Caco-2 (cell line): ENCODE measurements at regions not wholly inside any gene's neighbourhood (a gene's known extent, or its start where the extent isn't known, plus 50 kb on each side); places are given as distances from the start of the nearest gene placed in this dataset.

Experiments
- BruUV-seq: library from RNA; stranded (reverse); fragments of 400-500 nt; replicated peaks from 2 replicates; lab custom pipeline; 2021; lab: Mats Ljungman, UMichigan
- CTCF ChIA-PET: fragments of 300-600 bp; sonication (Branson Sonifier 250); formaldehyde crosslinking; loops from one replicate; lab custom pipeline; 2022; ENCODE audit warnings: antibody characterized with exemption; lab: Charles Lee
- POLR2A ChIA-PET: fragments of 300-600 bp; sonication (Branson Sonifier 250); formaldehyde crosslinking; loops from one replicate; lab custom pipeline; 2022; ENCODE audit warnings: antibody characterized with exemption; lab: Charles Lee
- DNase-seq, 2 experiments: peaks; one replicate each; pipeline versions ENCODE4 v3.0.0 to v3.0.0-alpha.2; 2020 to 2022
- H3K27me3 ChIP-seq: replicated peaks from 2 replicates; pipeline ENCODE4 v1.6.0; 2011; ENCODE audit warnings: low read length; ENCODE audit not compliant: control insufficient read depth, insufficient read depth
- H3K36me3 ChIP-seq: 2 replicates; pipeline ENCODE4 v1.5.1; 2011; ENCODE audit warnings: low read length; ENCODE audit not compliant: control insufficient read depth, insufficient read depth
- H3K4me1 ChIP-seq: fragments of 250-450 bp; sonication (Bioruptor Pico); 2 replicates; pipeline ENCODE4 v1.5.1; 2020; ENCODE audit warnings: mild to moderate bottlenecking
- H3K4me3 ChIP-seq: 2 replicates; pipeline ENCODE4 v1.5.1; 2011; ENCODE audit warnings: low read depth, mild to moderate bottlenecking, control low read depth, low read length
- H3K9me3 ChIP-seq: fragments of 250-450 bp; sonication (Bioruptor Pico); 2 replicates; pipeline ENCODE4 v1.5.1; 2020; ENCODE audit warnings: mild to moderate bottlenecking, moderate library complexity
- H3K27ac Mint-ChIP-seq: one replicate; pipeline ENCODE4 v1.8.0; 2022; ENCODE audit warnings: mixed read lengths; ENCODE audit not compliant: unreplicated experiment
- H3K27me3 Mint-ChIP-seq: one replicate; pipeline ENCODE4 v1.8.0; 2022; ENCODE audit warnings: mixed read lengths; ENCODE audit not compliant: insufficient read depth, unreplicated experiment
- H3K36me3 Mint-ChIP-seq: one replicate; pipeline ENCODE4 v1.8.0; 2022; ENCODE audit warnings: mild to moderate bottlenecking, mixed read lengths; ENCODE audit not compliant: insufficient read depth, unreplicated experiment
- H3K4me1 Mint-ChIP-seq: one replicate; pipeline ENCODE4 v1.8.0; 2022; ENCODE audit warnings: low read depth, mixed read lengths; ENCODE audit not compliant: unreplicated experiment
- H3K4me3 Mint-ChIP-seq: one replicate; pipeline ENCODE4 v1.8.0; 2022; ENCODE audit warnings: mild to moderate bottlenecking, moderate library complexity, mixed read lengths; ENCODE audit not compliant: unreplicated experiment
- H3K9me3 Mint-ChIP-seq: one replicate; pipeline ENCODE4 v1.8.0; 2022; ENCODE audit warnings: mixed read lengths; ENCODE audit not compliant: unreplicated experiment
- intact Hi-C: fragments of 100-400 bp; cut with micrococcal nuclease; formaldehyde crosslinking; loops from one replicate; pipeline ENCODE4 v1.10.0; 2022; ENCODE audit not compliant: unreplicated experiment
- TF ChIP-seq, protein P1 (sequence below), 2 experiments: fragments of 200-600 bp in 1 of 2; IDR thresholded peaks; 1 replicate in 1 of 2; 2 replicates in 1 of 2; pipeline versions ENCODE4 v1.5.1 to v1.8.0; 2011 to 2022; ENCODE audit warnings: antibody characterized with exemption in 1 of 2, control low read depth in 1 of 2, inconsistent platforms in 1 of 2, low read depth in 1 of 2, low read length in 1 of 2, mild to moderate bottlenecking in 1 of 2, moderate library complexity in 1 of 2; ENCODE audit not compliant: insufficient read depth in 1 of 2, severe bottlenecking in 1 of 2, unreplicated experiment in 1 of 2

DNA sequence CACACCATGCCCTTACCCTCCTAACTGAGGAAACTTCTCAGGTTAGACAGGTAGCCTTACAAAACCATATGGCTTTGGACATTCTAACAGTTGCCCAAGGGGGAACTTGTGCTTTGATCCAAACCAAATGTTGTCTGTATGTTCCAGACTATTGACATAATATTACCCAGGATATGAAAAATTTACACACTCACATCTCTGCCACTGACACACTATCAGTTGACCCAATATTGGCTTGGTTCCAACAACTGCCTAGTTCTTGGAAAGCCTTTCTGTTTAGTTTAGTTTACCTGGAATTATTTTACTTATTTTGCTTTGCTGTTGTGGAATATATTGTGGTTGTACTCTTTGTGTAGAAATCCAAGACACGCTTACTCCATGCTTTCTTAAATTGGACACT lies 178.4 kb downstream of the RNF152 start:
- H3K36me3 Mint-ChIP-seq = no peaks in the 10 kb centered on the region
- H3K4me1 Mint-ChIP-seq = no peaks in the 10 kb centered on the region
- H3K27ac Mint-ChIP-seq = no peak overlapping the region
- no peaks in the 10 kb centered on the region for H3K36me3 ChIP-seq
- no peak overlapping the region for H3K4me3 Mint-ChIP-seq
- no peaks in the 10 kb centered on the region for H3K27me3 Mint-ChIP-seq
- TF ChIP-seq, protein P1, sequence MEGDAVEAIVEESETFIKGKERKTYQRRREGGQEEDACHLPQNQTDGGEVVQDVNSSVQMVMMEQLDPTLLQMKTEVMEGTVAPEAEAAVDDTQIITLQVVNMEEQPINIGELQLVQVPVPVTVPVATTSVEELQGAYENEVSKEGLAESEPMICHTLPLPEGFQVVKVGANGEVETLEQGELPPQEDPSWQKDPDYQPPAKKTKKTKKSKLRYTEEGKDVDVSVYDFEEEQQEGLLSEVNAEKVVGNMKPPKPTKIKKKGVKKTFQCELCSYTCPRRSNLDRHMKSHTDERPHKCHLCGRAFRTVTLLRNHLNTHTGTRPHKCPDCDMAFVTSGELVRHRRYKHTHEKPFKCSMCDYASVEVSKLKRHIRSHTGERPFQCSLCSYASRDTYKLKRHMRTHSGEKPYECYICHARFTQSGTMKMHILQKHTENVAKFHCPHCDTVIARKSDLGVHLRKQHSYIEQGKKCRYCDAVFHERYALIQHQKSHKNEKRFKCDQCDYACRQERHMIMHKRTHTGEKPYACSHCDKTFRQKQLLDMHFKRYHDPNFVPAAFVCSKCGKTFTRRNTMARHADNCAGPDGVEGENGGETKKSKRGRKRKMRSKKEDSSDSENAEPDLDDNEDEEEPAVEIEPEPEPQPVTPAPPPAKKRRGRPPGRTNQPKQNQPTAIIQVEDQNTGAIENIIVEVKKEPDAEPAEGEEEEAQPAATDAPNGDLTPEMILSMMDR (IDR thresholded peaks at IDR 0.05; ENCODE audit: insufficient read depth in 1 of 2, low read depth in 1 of 2, low read length in 1 of 2, severe bottlenecking in 1 of 2, unreplicated experiment in 1 of 2) = no peak
- CTCF ChIA-PET = no interaction called here
- POLR2A ChIA-PET = no interaction called here
- no peaks in the 10 kb centered on the region for H3K9me3 Mint-ChIP-seq
- BruUV-seq = no TSS peak
- H3K4me1 ChIP-seq = peaks cover 10% of the 10 kb centered on the region
- no peaks in the 10 kb centered on the region for H3K9me3 ChIP-seq
- no peak for DNase-seq
- H3K27me3 ChIP-seq = no peaks in the 10 kb centered on the region
- intact Hi-C loops = loop anchor here (5.0 kb wide), 1 partner anchor 178 kb away; the partner anchor contains the start of gene RNF152
- H3K4me3 ChIP-seq = no peak overlapping the region

GRCh38 chr18:61713502-61713901 lies 179.3 kb downstream of the RNF152 start:
- no peak for DNase-seq
- Histone ChIP-seq H3K4me1 (peaks cover 10% of the 10 kb centered on the region), H3K9me3 (no peaks in the 10 kb centered on the region), H3K4me3 (no peak overlapping the region), H3K36me3 (no peaks in the 10 kb centered on the region), H3K27me3 (no peaks in the 10 kb centered on the region)
- ChIA-PET CTCF (no interaction called here), POLR2A (no interaction called here)
- no peaks in the 10 kb centered on the region for H3K4me1 Mint-ChIP-seq
- no TSS peak for BruUV-seq
- H3K36me3 Mint-ChIP-seq = no peaks in the 10 kb centered on the region
- no peak overlapping the region for H3K27ac Mint-ChIP-seq
- no peak overlapping the region for H3K4me3 Mint-ChIP-seq
- no peaks in the 10 kb centered on the region for H3K27me3 Mint-ChIP-seq
- intact Hi-C loops = loop anchor here (5.0 kb wide), 1 partner anchor 179 kb away; the partner anchor contains the start of gene RNF152
- TF ChIP-seq, protein P1 (IDR thresholded peaks at IDR 0.05; ENCODE audit: insufficient read depth in 1 of 2, low read depth in 1 of 2, low read length in 1 of 2, severe bottlenecking in 1 of 2, unreplicated experiment in 1 of 2) = no peak
- no peaks in the 10 kb centered on the region for H3K9me3 Mint-ChIP-seq

- no peaks in the 10 kb centered on the region for H3K27me3 Mint-ChIP-seq
- Histone ChIP-seq H3K27me3 (no peaks in the 10 kb centered on the region), H3K9me3 (no peaks in the 10 kb centered on the region), H3K4me3 (no peak overlapping the region), H3K4me1 (peaks cover 10% of the 10 kb centered on the region), H3K36me3 (no peaks in the 10 kb centered on the region)
- TF ChIP-seq, protein P1 (IDR thresholded peaks at IDR 0.05; ENCODE audit: insufficient read depth in 1 of 2, low read depth in 1 of 2, low read length in 1 of 2, severe bottlenecking in 1 of 2, unreplicated experiment in 1 of 2) = no peak
- H3K36me3 Mint-ChIP-seq = no peaks in the 10 kb centered on the region
- no peaks in the 10 kb centered on the region for H3K9me3 Mint-ChIP-seq
- intact Hi-C loops = loop anchor here (5.0 kb wide), 1 partner anchor 182 kb away; the partner anchor contains the start of gene RNF152
- no peak overlapping the region for H3K4me3 Mint-ChIP-seq
- BruUV-seq = no TSS peak
- no peaks in the 10 kb centered on the region for H3K4me1 Mint-ChIP-seq
- ChIA-PET CTCF (no interaction called here), POLR2A (no interaction called here)
- H3K27ac Mint-ChIP-seq = no peak overlapping the region
- peak; percentile 58 to 71 for DNase-seq
Observed at GRCh38 chr18:61710082-61710620, 182.7 kb downstream of the RNF152 start.
